ENCODE measurements at regions not wholly inside any gene's neighbourhood (a gene's known extent, or its start where the extent isn't known, plus 50 kb on each side); places are given as distances from the start of the nearest gene placed in this dataset.

DNA sequence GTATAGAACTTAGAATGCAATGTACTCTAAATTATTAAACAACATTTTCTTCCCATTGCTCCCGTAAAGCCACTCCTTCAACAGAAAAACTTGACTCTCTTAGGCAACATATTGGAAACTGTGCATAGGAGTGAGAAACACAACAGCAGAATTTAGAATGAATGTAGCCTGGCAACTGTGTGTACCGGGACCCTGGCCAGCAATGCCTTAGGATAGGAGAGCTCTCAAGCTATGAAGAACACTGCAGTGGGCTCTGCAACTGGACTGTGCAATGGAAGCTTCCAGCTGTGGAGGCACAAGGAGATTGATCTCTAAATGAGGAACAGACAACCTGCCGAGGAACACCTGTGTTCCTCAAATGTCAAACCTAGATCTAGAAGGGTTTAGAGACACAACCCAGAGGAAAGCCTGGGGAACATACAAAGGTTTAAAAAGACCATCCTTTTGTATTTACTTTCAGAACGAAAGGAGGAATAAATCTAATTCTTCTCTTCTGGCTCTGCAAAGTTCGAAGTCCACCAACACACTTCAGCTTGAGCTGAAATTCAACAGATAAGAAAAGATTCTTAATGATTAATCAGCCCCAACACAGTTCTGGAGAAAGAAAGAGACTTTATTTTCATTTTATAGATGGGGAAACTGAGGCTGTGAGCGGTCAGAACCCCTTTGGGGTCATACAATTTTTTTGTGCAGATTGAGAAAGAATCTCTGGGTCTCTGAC is 51.5 kb upstream of the ARL15 start:
- intact Hi-C loops (cut with micrococcal nuclease) = no loop called here
- Mint-ChIP-seq H3K27ac (no peak overlapping the region), H3K4me1 (no peaks in the 10 kb centered on the region), H3K36me3 (no peaks in the 10 kb centered on the region), H3K27me3 (peaks cover 10 to 26% (median 25%) of the 10 kb centered on the region in 5 donors), H3K4me3 (no peak overlapping the region), H3K9me3 (peaks cover 0 to 3% (median 0%) of the 10 kb centered on the region in 11 donors)
- ChIA-PET CTCF (no interaction called here), POLR2A (no interaction called here)
- no peak for DNase-seq
- H3K9me3 ChIP-seq (ENCODE audit: control insufficient read depth in 2 of 3, low read length in 3 of 3) = no peaks in the 10 kb centered on the region
- no peak overlapping the region for H3K4me3 ChIP-seq (ENCODE audit: low read length)
- no peak overlapping the region for H3K27ac ChIP-seq (ENCODE audit: low read depth, low read length)
- H3K4me1 ChIP-seq (ENCODE audit: control insufficient read depth in 2 of 2, insufficient read depth in 2 of 2, low read length in 2 of 2) = no peaks in the 10 kb centered on the region
- no peaks in the 10 kb centered on the region for H3K36me3 ChIP-seq (ENCODE audit: control insufficient read depth in 2 of 3, insufficient read depth in 3 of 3, low read length in 3 of 3)
- no peaks in the 10 kb centered on the region for H3K27me3 ChIP-seq (ENCODE audit: control insufficient read depth in 2 of 2, insufficient read depth in 2 of 2, low read length in 2 of 2)
- no peak for ATAC-seq

- no peak for DNase-seq
- peaks cover 0 to 3% (median 0%) of the 10 kb centered on the region in 11 donors for H3K9me3 Mint-ChIP-seq
- CTCF ChIA-PET = no interaction called here
Observed at GRCh38 chr5:54360925-54361662, 50.7 kb upstream of the ARL15 start.

More at GRCh38 chr5:54360925-54361662, 50.7 kb upstream of the ARL15 start:
- Mint-ChIP-seq H3K36me3 (no peaks in the 10 kb centered on the region), H3K4me1 (no peaks in the 10 kb centered on the region), H3K27ac (no peak overlapping the region), H3K27me3 (peaks cover 12 to 26% (median 25%) of the 10 kb centered on the region in 5 donors), H3K4me3 (no peak overlapping the region)
- POLR2A ChIA-PET = no interaction called here
- H3K27me3 ChIP-seq (ENCODE audit: control insufficient read depth in 2 of 2, insufficient read depth in 2 of 2, low read length in 2 of 2) = no peaks in the 10 kb centered on the region
- ATAC-seq = no peak
- H3K9me3 ChIP-seq (ENCODE audit: control insufficient read depth in 2 of 3, low read length in 3 of 3) = no peaks in the 10 kb centered on the region
- H3K36me3 ChIP-seq (ENCODE audit: control insufficient read depth in 2 of 3, insufficient read depth in 3 of 3, low read length in 3 of 3) = no peaks in the 10 kb centered on the region
- H3K27ac ChIP-seq (ENCODE audit: low read depth, low read length) = no peak overlapping the region
- intact Hi-C loops (cut with micrococcal nuclease) = no loop called here
- H3K4me1 ChIP-seq (ENCODE audit: control insufficient read depth in 2 of 2, insufficient read depth in 2 of 2, low read length in 2 of 2) = no peaks in the 10 kb centered on the region
- no peak overlapping the region for H3K4me3 ChIP-seq (ENCODE audit: low read length)

Measured in naive thymus-derived CD4-positive, alpha-beta T cell (primary cell).